ENCODE measurements at regions not wholly inside any gene's neighbourhood (a gene's known extent, or its start where the extent isn't known, plus 50 kb on each side); places are given as distances from the start of the nearest gene placed in this dataset.

GRCh38 chr16:6317934-6318333 is 1014.7 kb upstream of the RBFOX1 start:
- H3K27ac ChIP-seq: no peak overlapping the region
- no peaks in the 10 kb centered on the region for H3K36me3 ChIP-seq
- intact Hi-C loops (cut with DNase I): no loop called here
- H3K9me3 ChIP-seq: no peaks in the 10 kb centered on the region
- no peak overlapping the region for H3K4me3 ChIP-seq
- H3K27me3 ChIP-seq: no peaks in the 10 kb centered on the region
- no peak for TF ChIP-seq POLR2A (IDR thresholded peaks at IDR 0.05)
- no peak for TF ChIP-seq CTCF (IDR thresholded peaks at IDR 0.05)
- no peak for TF ChIP-seq POLR2AphosphoS5 (IDR thresholded peaks at IDR 0.05; ENCODE audit: insufficient read depth in 1 of 2, low read depth in 1 of 2)
- H3K4me1 ChIP-seq: no peaks in the 10 kb centered on the region
- DNase-seq (ENCODE audit: extremely low spot score in 2 of 2): no peak

- Histone ChIP-seq H3K36me3 (no peaks in the 10 kb centered on the region), H3K27ac (no peak overlapping the region), H3K9me3 (no peaks in the 10 kb centered on the region), H3K4me1 (no peaks in the 10 kb centered on the region), H3K27me3 (no peaks in the 10 kb centered on the region), H3K4me3 (no peak overlapping the region)
- intact Hi-C loops (cut with DNase I): no loop called here
- DNase-seq (ENCODE audit: extremely low spot score in 2 of 2): no peak
- TF ChIP-seq POLR2AphosphoS5 (IDR thresholded peaks at IDR 0.05; ENCODE audit: insufficient read depth in 1 of 2, low read depth in 1 of 2) (no peak), CTCF (IDR thresholded peaks at IDR 0.05) (no peak), POLR2A (IDR thresholded peaks at IDR 0.05) (no peak)
Measured at GRCh38 chr16:6309271-6309670, 1023.4 kb upstream of the RBFOX1 start.

- Histone ChIP-seq H3K9me3 (no peaks in the 10 kb centered on the region), H3K4me1 (no peaks in the 10 kb centered on the region), H3K27me3 (no peaks in the 10 kb centered on the region), H3K27ac (no peak overlapping the region), H3K36me3 (no peaks in the 10 kb centered on the region), H3K4me3 (no peak overlapping the region)
- intact Hi-C loops (cut with DNase I): no loop called here
- TF ChIP-seq POLR2AphosphoS5 (IDR thresholded peaks at IDR 0.05; ENCODE audit: insufficient read depth in 1 of 2, low read depth in 1 of 2) (no peak), CTCF (IDR thresholded peaks at IDR 0.05) (no peak), POLR2A (IDR thresholded peaks at IDR 0.05) (no peak)
- DNase-seq (ENCODE audit: extremely low spot score in 2 of 2): no peak
Measured at GRCh38 chr16:6308176-6308575, 1024.5 kb upstream of the RBFOX1 start.

DNA sequence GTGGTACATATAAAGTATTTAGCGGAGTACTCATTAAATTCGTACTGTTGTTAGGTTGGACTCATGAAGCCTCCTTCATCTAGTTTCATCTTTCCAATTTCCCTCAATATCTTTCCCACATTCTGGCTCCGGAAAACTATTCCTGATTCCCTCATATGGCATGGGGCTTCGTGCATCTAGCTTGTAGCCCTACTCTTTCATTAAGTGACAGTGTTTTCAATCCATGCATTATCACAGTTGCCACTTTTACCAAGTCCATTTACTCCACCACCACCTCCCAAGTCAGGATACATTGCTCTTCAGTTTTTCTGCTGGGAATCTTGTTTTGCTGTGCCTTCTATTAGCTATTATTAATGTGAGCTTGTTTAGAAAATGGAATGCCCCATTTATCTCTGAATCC is 1032.1 kb upstream of the RBFOX1 start:
- intact Hi-C loops (cut with DNase I): no loop called here
- TF ChIP-seq CTCF (IDR thresholded peaks at IDR 0.05) (no peak), POLR2A (IDR thresholded peaks at IDR 0.05) (no peak), POLR2AphosphoS5 (IDR thresholded peaks at IDR 0.05; ENCODE audit: insufficient read depth in 1 of 2, low read depth in 1 of 2) (no peak)
- H3K4me1 ChIP-seq: no peaks in the 10 kb centered on the region
- H3K4me3 ChIP-seq: no peak overlapping the region
- DNase-seq (ENCODE audit: extremely low spot score in 2 of 2): no peak
- no peaks in the 10 kb centered on the region for H3K36me3 ChIP-seq
- no peak overlapping the region for H3K27ac ChIP-seq
- peaks cover 7% of the 10 kb centered on the region for H3K9me3 ChIP-seq
- H3K27me3 ChIP-seq: no peaks in the 10 kb centered on the region

DNA sequence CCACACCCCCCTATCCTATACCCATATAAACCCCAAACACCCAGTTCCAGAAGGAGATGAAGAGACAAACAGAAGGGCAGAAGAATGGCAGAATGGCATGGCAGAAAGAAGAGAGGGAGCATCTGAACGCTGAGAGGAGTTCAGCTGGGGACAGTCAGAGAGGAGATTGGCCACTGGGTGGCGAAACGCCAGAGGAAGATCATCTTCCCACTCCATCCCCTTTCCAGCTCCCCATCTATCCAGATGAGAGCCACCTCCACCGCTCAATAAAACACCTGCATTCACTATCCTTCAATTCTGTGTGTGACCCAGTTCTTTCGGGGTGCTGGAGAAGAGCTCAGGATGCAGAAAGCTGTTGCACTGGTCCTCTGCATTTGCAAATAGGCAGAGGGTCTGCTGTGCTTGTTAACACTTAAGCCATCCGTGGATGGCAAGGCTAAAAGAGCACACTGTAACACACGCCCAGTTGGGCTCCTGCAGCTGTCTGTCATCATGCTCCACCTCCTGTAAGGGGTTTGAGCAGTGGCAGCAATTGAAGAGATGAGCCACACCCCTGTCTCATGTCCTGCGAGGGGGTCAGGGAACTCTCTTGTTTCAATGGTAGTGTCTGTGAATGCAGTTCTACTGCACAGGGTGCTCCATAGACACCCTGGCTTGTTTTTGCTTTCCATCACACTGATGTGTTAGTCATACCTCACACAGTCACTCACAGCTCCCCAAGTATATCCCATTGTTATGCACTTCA is 1034.8 kb upstream of the RBFOX1 start:
- Histone ChIP-seq H3K4me3 (no peak overlapping the region), H3K4me1 (no peaks in the 10 kb centered on the region), H3K9me3 (peaks cover 7% of the 10 kb centered on the region), H3K27me3 (no peaks in the 10 kb centered on the region), H3K27ac (no peak overlapping the region), H3K36me3 (no peaks in the 10 kb centered on the region)
- TF ChIP-seq CTCF (IDR thresholded peaks at IDR 0.05) (no peak), POLR2A (IDR thresholded peaks at IDR 0.05) (no peak), POLR2AphosphoS5 (IDR thresholded peaks at IDR 0.05; ENCODE audit: insufficient read depth in 1 of 2, low read depth in 1 of 2) (no peak)
- no peak for DNase-seq (ENCODE audit: extremely low spot score in 2 of 2)
- intact Hi-C loops (cut with DNase I): no loop called here

Measured in vagina (tissue), 2 donors.